Smooth muscle cell (in vitro differentiated cells): ENCODE measurements at regions not wholly inside any gene's neighbourhood (a gene's known extent, or its start where the extent isn't known, plus 50 kb on each side); places are given as distances from the start of the nearest gene placed in this dataset.

ENCODE experiments used
- DNase-seq: peaks from one replicate; lab custom pipeline; 2025; ENCODE audit not compliant: unreplicated experiment; lab: John Stamatoyannopoulos, UW
- H2AFZ ChIP-seq: fragments of 200-600 bp; sonication (generic); 2 replicates; pipeline ENCODE4 v1.6.0; 2016; ENCODE audit warnings: antibody characterized with exemption, low read depth, mild to moderate bottlenecking
- H3F3A ChIP-seq: fragments of 200-600 bp; sonication (generic); 2 replicates; pipeline ENCODE4 v1.6.0; 2017; ENCODE audit warnings: antibody characterized with exemption, low read depth
- H3K27ac ChIP-seq: fragments of 200-600 bp; sonication (generic); 2 replicates; pipeline ENCODE4 v1.5.1; 2016; ENCODE audit warnings: low read depth, mild to moderate bottlenecking
- H3K27me3 ChIP-seq: fragments of 200-600 bp; sonication (generic); 2 replicates; pipeline ENCODE4 v1.6.1; 2016; ENCODE audit warnings: low read depth, mild to moderate bottlenecking
- H3K36me3 ChIP-seq: fragments of 200-600 bp; sonication (generic); 2 replicates; pipeline ENCODE4 v1.5.1; 2016; ENCODE audit warnings: low read depth
- H3K4me1 ChIP-seq: fragments of 200-600 bp; sonication (generic); 2 replicates; pipeline ENCODE4 v1.5.1; 2016; ENCODE audit warnings: low read depth
- H3K4me2 ChIP-seq: fragments of 200-600 bp; sonication (generic); 2 replicates; pipeline ENCODE4 v1.6.0; 2016; ENCODE audit warnings: mild to moderate bottlenecking
- H3K4me3 ChIP-seq: fragments of 200-600 bp; sonication (generic); 2 replicates; pipeline ENCODE4 v1.5.1; 2016; ENCODE audit warnings: mild to moderate bottlenecking
- H3K79me2 ChIP-seq: fragments of 200-600 bp; sonication (generic); 2 replicates; pipeline ENCODE4 v1.6.0; 2016; ENCODE audit warnings: low read depth, mild to moderate bottlenecking
- H3K9ac ChIP-seq: fragments of 200-600 bp; sonication (generic); 2 replicates; pipeline ENCODE4 v1.6.0; 2016; ENCODE audit warnings: low read depth
- H3K9me3 ChIP-seq: fragments of 200-600 bp; sonication (generic); replicated peaks from 2 replicates; pipeline ENCODE4 v1.5.1; 2016; ENCODE audit warnings: low read depth
- H4K20me1 ChIP-seq: fragments of 200-600 bp; sonication (generic); 2 replicates; pipeline ENCODE4 v1.6.0; 2016; ENCODE audit warnings: low read depth
- CTCF ChIP-seq: fragments of 200-600 bp; sonication (generic); IDR thresholded peaks from 2 replicates; pipeline ENCODE4 v1.5.1; 2017; ENCODE audit warnings: borderline replicate concordance, mild to moderate bottlenecking, antibody characterized with exemption; ENCODE audit not compliant: insufficient read depth, poor library complexity, severe bottlenecking
- WGBS: methylation state at CpG from one replicate; pipeline ENCODE4 v1.1.7; 2016; ENCODE audit warnings: low lambda C conversion rate; 5-methylcytosine and 5-hydroxymethylcytosine counted together

GRCh38 chr12:24062642-24063245, 113.3 kb upstream of the SOX5 start:
- 56% methylated on average over 1 of the region's 1 CpG for WGBS
- Histone ChIP-seq H3K4me2 (no peak overlapping the region), H3K4me1 (no peaks in the 10 kb centered on the region), H3K27ac (peak overlapping the region; percentile 32), H3K79me2 (no peaks in the 10 kb centered on the region), H3K9me3 (no peaks in the 10 kb centered on the region), H4K20me1 (no peaks in the 10 kb centered on the region), H3F3A (no peaks in the 10 kb centered on the region), H3K4me3 (no peak overlapping the region), H3K36me3 (no peaks in the 10 kb centered on the region), H2AFZ (no peak overlapping the region), H3K27me3 (no peaks in the 10 kb centered on the region), H3K9ac (no peak overlapping the region)
- no peak for TF ChIP-seq CTCF
- DNase-seq: no peak

DNA sequence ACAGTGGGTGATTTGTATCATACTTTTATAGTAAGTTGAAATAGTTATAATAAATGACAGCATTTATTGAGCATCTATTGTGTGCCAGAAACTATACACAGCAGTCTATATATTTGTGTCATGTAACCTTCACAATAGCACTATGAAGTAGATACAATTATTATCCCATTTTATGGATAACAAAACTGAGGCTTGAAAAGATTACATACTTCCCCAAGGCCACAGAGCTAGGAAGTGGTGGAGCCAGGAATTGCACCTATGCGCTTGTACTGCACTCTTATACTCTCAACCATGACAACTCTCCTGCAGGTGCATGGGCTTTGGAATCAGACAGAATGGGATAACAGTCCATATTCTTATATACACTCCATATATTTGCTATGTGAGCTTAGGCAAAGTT, 110.6 kb upstream of the SOX5 start:
- H3K4me3 ChIP-seq: no peak overlapping the region
- H3K36me3 ChIP-seq: no peaks in the 10 kb centered on the region
- H3K27me3 ChIP-seq: no peaks in the 10 kb centered on the region
- no peaks in the 10 kb centered on the region for H3K4me1 ChIP-seq
- 93% methylated on average over 1 of the region's 1 CpG for WGBS
- TF ChIP-seq CTCF: no peak
- no peak overlapping the region for H2AFZ ChIP-seq
- no peaks in the 10 kb centered on the region for H3K79me2 ChIP-seq
- no peak overlapping the region for H3K4me2 ChIP-seq
- no peak overlapping the region for H3K9ac ChIP-seq
- H3F3A ChIP-seq: no peaks in the 10 kb centered on the region
- DNase-seq: no peak
- H3K27ac ChIP-seq: no peak overlapping the region
- H3K9me3 ChIP-seq: no peaks in the 10 kb centered on the region
- H4K20me1 ChIP-seq: no peaks in the 10 kb centered on the region

- Histone ChIP-seq H3K79me2 (no peaks in the 10 kb centered on the region), H3K9me3 (no peaks in the 10 kb centered on the region), H3K36me3 (no peaks in the 10 kb centered on the region), H3K27ac (no peak overlapping the region), H3K4me1 (no peaks in the 10 kb centered on the region), H3K9ac (no peak overlapping the region), H3K27me3 (no peaks in the 10 kb centered on the region), H3K4me2 (no peak overlapping the region), H3F3A (no peaks in the 10 kb centered on the region), H3K4me3 (no peak overlapping the region), H4K20me1 (no peaks in the 10 kb centered on the region), H2AFZ (no peak overlapping the region)
- WGBS: 78% methylated on average over 4 of the region's 4 CpGs
- no peak for TF ChIP-seq CTCF
- no peak for DNase-seq
Measured at GRCh38 chr12:24057920-24058476, 108.5 kb upstream of the SOX5 start.

DNA sequence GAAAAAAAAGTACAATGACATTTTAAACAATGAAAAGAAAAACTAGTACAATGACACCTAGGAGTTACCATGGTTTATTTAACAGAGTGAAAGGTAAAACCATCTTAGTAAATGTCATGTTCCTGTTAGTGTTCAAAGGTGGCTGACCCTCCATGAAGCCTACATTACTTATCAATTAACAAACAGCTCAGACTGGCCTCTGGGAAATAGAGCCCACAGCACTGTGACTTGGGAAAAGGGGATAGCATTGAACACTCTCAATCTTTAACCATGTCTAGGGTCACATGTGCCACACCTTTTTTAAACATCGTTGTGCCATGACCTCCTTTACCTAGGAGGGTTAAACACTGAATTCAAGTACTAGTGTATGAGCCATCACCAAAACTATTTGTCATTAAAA, 106.3 kb upstream of the SOX5 start:
- Histone ChIP-seq H2AFZ (no peak overlapping the region), H3K4me1 (no peaks in the 10 kb centered on the region), H3K79me2 (no peaks in the 10 kb centered on the region), H3K4me3 (no peak overlapping the region), H4K20me1 (no peaks in the 10 kb centered on the region), H3K4me2 (no peak overlapping the region), H3K27me3 (no peaks in the 10 kb centered on the region), H3K9me3 (no peaks in the 10 kb centered on the region), H3K27ac (no peak overlapping the region), H3K36me3 (no peaks in the 10 kb centered on the region), H3F3A (no peaks in the 10 kb centered on the region), H3K9ac (no peak overlapping the region)
- no peak for TF ChIP-seq CTCF
- 96% methylated on average over 1 of the region's 1 CpG for WGBS
- DNase-seq: no peak
